Keratinocyte (primary cell): ENCODE measurements at regions not wholly inside any gene's neighbourhood (a gene's known extent, or its start where the extent isn't known, plus 50 kb on each side); places are given as distances from the start of the nearest gene placed in this dataset.

Experiments used
- DNase-seq: peaks from one replicate; pipeline ENCODE4 v3.0.0-alpha.2; 2011; ENCODE audit warnings: low read depth, missing footprints, low spot score
- FAIRE-seq: peaks from 2 replicates; lab custom pipeline; 2011; peaks lifted over from hg19 to GRCh38; lab: Jason Lieb, UNC
- H2AFZ ChIP-seq: 2 replicates; pipeline ENCODE4 v1.6.0; 2012; ENCODE audit warnings: low read length, control low read depth, inconsistent platforms; ENCODE audit not compliant: control insufficient read depth
- H3K27ac ChIP-seq: 2 replicates; pipeline ENCODE4 v1.5.1; 2011; ENCODE audit warnings: low read length; ENCODE audit not compliant: control insufficient read depth, insufficient read depth
- H3K27me3 ChIP-seq: 3 replicates; pipeline ENCODE4 v1.6.0; 2011; ENCODE audit warnings: low read length; ENCODE audit not compliant: control insufficient read depth, insufficient read depth; ENCODE audit errors: extremely low read depth
- H3K36me3 ChIP-seq, 2 experiments: 2 replicates in 1 of 2; 3 replicates in 1 of 2; pipeline ENCODE4 v1.5.1; 2011; ENCODE audit warnings: low read length in 2 of 2, mild to moderate bottlenecking in 1 of 2; ENCODE audit not compliant: control insufficient read depth in 2 of 2, insufficient read depth in 2 of 2; ENCODE audit errors: extremely low read depth in 1 of 2
- H3K4me1 ChIP-seq: 3 replicates; pipeline ENCODE4 v1.5.1; 2011; ENCODE audit warnings: low read length; ENCODE audit not compliant: control insufficient read depth, insufficient read depth; ENCODE audit errors: extremely low read depth
- H3K4me2 ChIP-seq: 3 replicates; pipeline ENCODE4 v1.6.0; 2011; ENCODE audit warnings: low read depth, low read length; ENCODE audit not compliant: control insufficient read depth, insufficient read depth; ENCODE audit errors: extremely low read depth
- H3K4me3 ChIP-seq, 3 experiments: fragments of 200-600 bp in 1 of 3; sonication (generic) in 1 of 3; 2 replicates in 2 of 3; 3 replicates in 1 of 3; pipeline ENCODE4 v1.5.1; 2011 to 2016; ENCODE audit warnings: low read length in 3 of 3, mild to moderate bottlenecking in 3 of 3, control low read depth in 2 of 3, inconsistent platforms in 1 of 3, low read depth in 1 of 3, mixed read lengths in 1 of 3, mixed run types in 1 of 3, moderate library complexity in 1 of 3; ENCODE audit not compliant: control insufficient read depth in 2 of 3, insufficient read depth in 2 of 3; ENCODE audit errors: extremely low read depth in 1 of 3
- H3K79me2 ChIP-seq: 2 replicates; pipeline ENCODE4 v1.6.0; 2012; ENCODE audit warnings: low read length; ENCODE audit not compliant: control insufficient read depth, insufficient read depth
- H3K9ac ChIP-seq: 3 replicates; pipeline ENCODE4 v1.6.0; 2011; ENCODE audit warnings: low read length; ENCODE audit not compliant: control insufficient read depth, insufficient read depth; ENCODE audit errors: extremely low read depth
- H3K9me1 ChIP-seq: 3 replicates; pipeline ENCODE4 v1.6.0; 2011; ENCODE audit warnings: low read length; ENCODE audit not compliant: control insufficient read depth, insufficient read depth; ENCODE audit errors: extremely low read depth
- H3K9me3 ChIP-seq: 2 replicates; pipeline ENCODE4 v1.5.1; 2012; ENCODE audit warnings: low read depth, low read length; ENCODE audit not compliant: control insufficient read depth
- H4K20me1 ChIP-seq: 3 replicates; pipeline ENCODE4 v1.6.0; 2011; ENCODE audit warnings: low read length; ENCODE audit not compliant: control insufficient read depth, insufficient read depth; ENCODE audit errors: extremely low read depth
- EZH2 ChIP-seq: IDR thresholded peaks from one replicate; pipeline ENCODE4 v1.6.1; 2012; ENCODE audit warnings: inconsistent platforms, mild to moderate bottlenecking, low read length, moderate library complexity
- dilution Hi-C: fragments of 300-500 bp; cut with MboI; formaldehyde crosslinking; loops from one replicate; pipeline ENCODE4 v1.7.0; 2020; ENCODE audit warnings: low sequenced_read_pairs; ENCODE audit not compliant: extremely low pct_ligation_motif_present
- TF ChIP-seq, protein P1 (sequence below), 3 experiments: IDR thresholded peaks in 1 of 3; conservative IDR thresholded peaks in 1 of 3; optimal IDR thresholded peaks in 1 of 3; 2 replicates in 2 of 3; 3 replicates in 1 of 3; pipeline versions ENCODE3 to v1.5.1; 2011; ENCODE audit warnings: low read length in 3 of 3, mild to moderate bottlenecking in 3 of 3, moderate library complexity in 2 of 3, control low read depth in 1 of 3, inconsistent platforms in 1 of 3; ENCODE audit not compliant: insufficient read depth in 2 of 3; ENCODE audit errors: extremely low read depth in 1 of 3

DNA sequence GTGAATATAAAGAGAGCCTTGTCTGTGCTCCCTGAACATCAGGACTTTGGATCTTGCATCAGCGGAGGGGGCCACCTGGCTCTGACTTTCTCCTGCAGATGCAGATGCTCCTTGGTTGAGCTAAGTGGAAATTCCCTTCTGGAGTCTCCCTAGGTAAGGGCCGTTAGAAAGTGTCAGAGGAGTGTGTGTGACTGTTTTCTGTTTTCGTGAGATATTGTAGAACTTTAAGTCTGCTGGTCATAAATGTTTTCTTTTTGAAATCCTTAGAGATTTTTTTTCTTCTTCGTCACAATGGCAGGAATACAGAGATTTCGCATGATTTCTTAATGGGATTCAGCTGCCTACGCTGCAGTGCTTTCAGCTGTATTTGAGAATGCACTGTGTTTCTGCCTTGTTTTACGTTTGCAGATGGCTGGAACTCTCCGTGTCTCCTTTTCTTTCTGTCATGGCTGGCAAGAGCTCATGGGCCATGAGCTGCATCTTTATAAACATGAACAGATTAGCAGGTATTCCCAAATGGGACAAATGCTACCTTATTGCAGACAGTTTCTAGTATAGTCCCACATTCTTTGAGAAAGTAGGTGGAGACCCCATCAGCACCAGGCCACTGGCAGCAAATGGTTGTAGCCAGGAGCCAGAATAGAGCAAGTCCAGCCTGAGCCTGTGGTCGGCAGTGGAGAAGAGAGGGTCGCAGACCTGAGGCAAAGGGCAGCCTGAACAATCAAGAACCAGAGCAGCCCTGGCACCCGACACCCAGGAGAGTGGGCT, 76.2 kb upstream of the FRMD6 start:
- Histone ChIP-seq H3K9ac (no peak overlapping the region), H3K27ac (no peak overlapping the region), H2AFZ (no peak overlapping the region), H3K9me1 (no peaks in the 10 kb centered on the region), H3K4me1 (peaks cover 25% of the 10 kb centered on the region), H3K79me2 (peaks cover 35% of the 10 kb centered on the region), H3K9me3 (no peaks in the 10 kb centered on the region), H3K4me3 (no peak overlapping the region), H4K20me1 (no peaks in the 10 kb centered on the region), H3K36me3 (peaks cover 17 to 34% of the 10 kb centered on the region in 2 experiments), H3K4me2 (no peak overlapping the region), H3K27me3 (no peaks in the 10 kb centered on the region)
- dilution Hi-C loops: no loop called here
- no peak for DNase-seq
- no peak for FAIRE-seq
- TF ChIP-seq, protein P1, sequence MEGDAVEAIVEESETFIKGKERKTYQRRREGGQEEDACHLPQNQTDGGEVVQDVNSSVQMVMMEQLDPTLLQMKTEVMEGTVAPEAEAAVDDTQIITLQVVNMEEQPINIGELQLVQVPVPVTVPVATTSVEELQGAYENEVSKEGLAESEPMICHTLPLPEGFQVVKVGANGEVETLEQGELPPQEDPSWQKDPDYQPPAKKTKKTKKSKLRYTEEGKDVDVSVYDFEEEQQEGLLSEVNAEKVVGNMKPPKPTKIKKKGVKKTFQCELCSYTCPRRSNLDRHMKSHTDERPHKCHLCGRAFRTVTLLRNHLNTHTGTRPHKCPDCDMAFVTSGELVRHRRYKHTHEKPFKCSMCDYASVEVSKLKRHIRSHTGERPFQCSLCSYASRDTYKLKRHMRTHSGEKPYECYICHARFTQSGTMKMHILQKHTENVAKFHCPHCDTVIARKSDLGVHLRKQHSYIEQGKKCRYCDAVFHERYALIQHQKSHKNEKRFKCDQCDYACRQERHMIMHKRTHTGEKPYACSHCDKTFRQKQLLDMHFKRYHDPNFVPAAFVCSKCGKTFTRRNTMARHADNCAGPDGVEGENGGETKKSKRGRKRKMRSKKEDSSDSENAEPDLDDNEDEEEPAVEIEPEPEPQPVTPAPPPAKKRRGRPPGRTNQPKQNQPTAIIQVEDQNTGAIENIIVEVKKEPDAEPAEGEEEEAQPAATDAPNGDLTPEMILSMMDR (optimal IDR thresholded peaks at IDR 0.05 in 1 of 3, IDR thresholded peaks at IDR 0.05 in 1 of 3, conservative IDR thresholded peaks at IDR 0.05 in 1 of 3; ENCODE audit: extremely low read depth in 1 of 3, insufficient read depth in 2 of 3, low read length in 3 of 3): no peak
- no peak for TF ChIP-seq EZH2

DNA sequence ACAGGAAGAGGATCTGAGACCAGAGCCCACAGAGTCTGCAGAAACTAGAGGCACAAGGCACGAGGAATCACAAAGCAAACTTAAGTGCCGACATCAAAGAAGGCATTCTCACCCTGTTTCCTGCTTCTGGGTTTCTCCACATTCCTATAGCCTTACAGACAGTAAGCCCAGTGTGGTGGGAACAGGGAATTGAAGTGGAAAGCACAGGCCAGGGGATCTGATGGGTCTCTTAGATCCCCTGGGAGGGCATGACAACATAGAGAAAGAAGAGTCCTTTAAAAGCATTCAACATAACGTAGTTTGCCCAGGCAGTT, 75.6 kb upstream of the FRMD6 start:
- H3K27ac ChIP-seq: no peak overlapping the region
- no peaks in the 10 kb centered on the region for H3K27me3 ChIP-seq
- peaks cover 31% of the 10 kb centered on the region for H3K4me1 ChIP-seq
- dilution Hi-C loops: no loop called here
- H3K36me3 ChIP-seq: peaks cover 17 to 32% of the 10 kb centered on the region in 2 experiments
- H3K79me2 ChIP-seq: peaks cover 30% of the 10 kb centered on the region
- H3K4me2 ChIP-seq: no peak overlapping the region
- H4K20me1 ChIP-seq: no peaks in the 10 kb centered on the region
- no peaks in the 10 kb centered on the region for H3K9me1 ChIP-seq
- TF ChIP-seq, protein P1 (optimal IDR thresholded peaks at IDR 0.05 in 1 of 3, IDR thresholded peaks at IDR 0.05 in 1 of 3, conservative IDR thresholded peaks at IDR 0.05 in 1 of 3; ENCODE audit: extremely low read depth in 1 of 3, insufficient read depth in 2 of 3, low read length in 3 of 3): no peak
- no peak for TF ChIP-seq EZH2
- no peak overlapping the region for H3K9ac ChIP-seq
- no peak overlapping the region for H3K4me3 ChIP-seq
- H2AFZ ChIP-seq: no peak overlapping the region
- FAIRE-seq (no peak), DNase-seq (no peak)
- H3K9me3 ChIP-seq: no peaks in the 10 kb centered on the region
